ENCODE measurements at regions not wholly inside any gene's neighbourhood (a gene's known extent, or its start where the extent isn't known, plus 50 kb on each side); places are given as distances from the start of the nearest gene placed in this dataset.

DNA sequence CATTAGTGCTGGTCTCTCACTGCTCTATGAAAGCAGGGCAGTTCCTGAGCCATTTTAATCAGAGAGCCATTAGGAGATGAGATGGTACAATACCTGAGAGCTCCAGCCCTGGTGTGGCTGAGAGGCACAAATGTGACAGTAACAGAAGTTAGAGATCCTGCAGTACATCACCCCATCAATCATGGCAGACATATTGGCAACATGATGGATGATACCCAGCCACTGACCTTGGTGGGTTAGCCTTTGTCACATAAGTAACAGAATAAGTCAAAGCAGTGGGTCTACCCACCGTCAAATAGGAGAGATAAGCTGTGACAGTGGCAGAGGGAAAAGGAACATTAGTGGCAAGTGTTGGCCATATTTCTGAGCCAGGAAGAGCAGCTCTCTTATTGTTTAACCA, 53.3 kb upstream of the NXPH1 start:
- DNase-seq = no peak

DNA sequence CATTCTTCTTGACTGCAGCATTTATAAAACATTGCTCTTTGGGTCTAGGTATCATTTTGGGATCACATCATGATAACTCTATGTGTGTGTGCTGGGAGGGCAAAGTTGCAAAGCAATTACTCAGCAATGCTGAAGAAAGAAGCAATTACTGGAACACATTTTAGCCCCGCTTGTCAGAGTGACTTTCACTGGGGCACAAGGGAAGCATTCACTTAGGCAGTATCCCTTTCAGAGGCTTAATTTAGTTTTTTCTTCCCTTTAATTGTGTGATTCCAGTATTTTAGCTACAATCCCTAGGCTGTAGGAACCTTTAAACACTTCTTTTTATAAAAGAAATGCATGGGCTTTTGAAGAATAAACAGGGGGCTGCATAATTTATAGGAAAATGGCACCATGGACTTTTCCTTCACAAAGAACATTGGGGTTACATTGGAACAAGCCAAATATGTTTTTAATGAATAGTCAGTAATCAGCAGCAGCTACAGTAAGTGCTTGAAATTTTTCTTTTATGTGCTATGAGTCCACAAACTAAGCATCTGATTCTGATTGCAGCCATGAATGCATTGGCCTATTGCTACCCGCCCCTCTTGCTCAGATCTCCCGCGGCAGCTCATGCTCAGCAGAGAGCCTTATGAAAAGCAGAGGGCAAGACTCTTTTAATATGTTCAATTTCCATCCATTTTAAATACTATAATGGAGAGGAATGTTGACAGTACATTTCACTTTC, 51.2 kb upstream of the NXPH1 start:
- DNase-seq = no peak

All from DMS 273 treated with DMSO at 0.1 percent for 48 hours (cell line).